GM12878 (cell line): ENCODE measurements at regions not wholly inside any gene's neighbourhood (a gene's known extent, or its start where the extent isn't known, plus 50 kb on each side); places are given as distances from the start of the nearest gene placed in this dataset.

Source experiments
- ATAC-seq: fragments of 200-7000 bp; cut with Tn5 transposase; 3 replicates; pipeline ENCODE4 v1.9.1; 2020; ENCODE audit warnings: mild to moderate bottlenecking, moderate library complexity
- BruUV-seq: library from RNA; stranded (reverse); fragments of 400-500 nt; replicated peaks from 2 replicates; lab custom pipeline; 2021; lab: Mats Ljungman, UMichigan
- CTCF ChIA-PET: fragments of 300-600 bp; sonication (Branson Sonifier 250); formaldehyde crosslinking; extraction: SDS; loops from one replicate; lab custom pipeline; 2021; ENCODE audit warnings: inconsistent platforms; lab: Yijun Ruan, JAX
- POLR2A ChIA-PET: fragments of 350-600 bp; formaldehyde crosslinking; extraction: SDS; loops from one replicate; lab custom pipeline; 2021; ENCODE audit warnings: inconsistent platforms; lab: Charles Lee
- RAD21 ChIA-PET: fragments of 300-600 bp; sonication (Branson Sonifier 250); formaldehyde crosslinking; loops from one replicate; lab custom pipeline; 2023; ENCODE audit warnings: antibody characterized with exemption; ENCODE audit not compliant: unreplicated experiment; lab: Charles Lee
- SMC1A ChIA-PET: fragments of 300-600 bp; sonication (Branson Sonifier 250); formaldehyde crosslinking; loops from one replicate; lab custom pipeline; 2023; ENCODE audit not compliant: unreplicated experiment, uncharacterized antibody; lab: Charles Lee
- DNase-seq: peaks from one replicate; pipeline ENCODE4 v3.0.0-alpha.2; 2011; ENCODE audit warnings: low read depth, low spot score
- FAIRE-seq: peaks from 3 replicates; lab custom pipeline; 2011; peaks lifted over from hg19 to GRCh38; lab: Jason Lieb, UNC
- H2AFZ ChIP-seq: 2 replicates; pipeline ENCODE4 v1.6.0; 2011; ENCODE audit warnings: low read depth, low read length, control low read depth; ENCODE audit not compliant: control insufficient read depth
- H3K27ac ChIP-seq: 2 replicates; pipeline ENCODE4 v1.5.1; 2011; ENCODE audit warnings: control low read depth; ENCODE audit not compliant: control insufficient read depth, insufficient read depth
- H3K27me3 ChIP-seq, 2 experiments: replicated peaks in 1 of 2; 2 replicates each; pipeline versions ENCODE4 v1.6.0 to v1.6.1; 2011; ENCODE audit warnings: low read length in 1 of 2; ENCODE audit not compliant: control insufficient read depth in 2 of 2, insufficient read depth in 2 of 2
- H3K36me3 ChIP-seq, 2 experiments: 2 replicates each; pipeline ENCODE4 v1.5.1; 2011; ENCODE audit warnings: low read length in 1 of 2; ENCODE audit not compliant: control insufficient read depth in 2 of 2, insufficient read depth in 2 of 2
- H3K4me1 ChIP-seq: 2 replicates; pipeline ENCODE4 v1.6.1; 2011; ENCODE audit warnings: mild to moderate bottlenecking, low read length, moderate library complexity, mixed read lengths; ENCODE audit not compliant: control insufficient read depth, insufficient read depth
- H3K4me2 ChIP-seq: 2 replicates; pipeline ENCODE4 v1.6.0; 2011; ENCODE audit warnings: control low read depth; ENCODE audit not compliant: control insufficient read depth, insufficient read depth
- H3K4me3 ChIP-seq: fragments of 200-600 bp; sonication (generic); 2 replicates; pipeline ENCODE4 v1.5.1; 2016
- H3K79me2 ChIP-seq: 2 replicates; pipeline ENCODE4 v1.6.0; 2011; ENCODE audit warnings: low read length; ENCODE audit not compliant: control insufficient read depth, insufficient read depth
- H3K9ac ChIP-seq: 2 replicates; pipeline ENCODE4 v1.8.0; 2011; ENCODE audit warnings: low read length, control low read depth, mixed read lengths; ENCODE audit not compliant: control insufficient read depth, insufficient read depth
- H3K9me3 ChIP-seq: replicated peaks from 3 replicates; pipeline ENCODE4 v1.5.1; 2011; ENCODE audit warnings: mild to moderate bottlenecking, low read length; ENCODE audit not compliant: control insufficient read depth, insufficient read depth
- H4K20me1 ChIP-seq: 2 replicates; pipeline ENCODE4 v1.6.0; 2011; ENCODE audit not compliant: control insufficient read depth, insufficient read depth
- ASH2L ChIP-seq: fragments of 300-600, 200-600 bp; sonication (generic); IDR thresholded peaks from 2 replicates; pipeline ENCODE4 v1.6.1; 2017; ENCODE audit warnings: low read depth, mild to moderate bottlenecking, borderline replicate concordance
- ATF7 ChIP-seq: fragments of 450-650 bp; IDR thresholded peaks from 2 replicates; pipeline ENCODE4 v1.6.1; 2016; ENCODE audit warnings: low read depth, mild to moderate bottlenecking
- BACH1 ChIP-seq: fragments of 450-650 bp; IDR thresholded peaks from 2 replicates; pipeline ENCODE4 v1.6.1; 2017; ENCODE audit warnings: mild to moderate bottlenecking, borderline replicate concordance
- EGR1 ChIP-seq, 2 experiments: IDR thresholded peaks; 1 replicate in 1 of 2; 2 replicates in 1 of 2; pipeline ENCODE4 v1.6.1; 2011 to 2012; ENCODE audit warnings: low read depth in 2 of 2, low read length in 2 of 2, borderline replicate concordance in 1 of 2, mild to moderate bottlenecking in 1 of 2, moderate library complexity in 1 of 2
- ETV6 ChIP-seq, 2 experiments: fragments of 450-650 bp in 1 of 2; IDR thresholded peaks in 1 of 2; conservative IDR thresholded peaks in 1 of 2; 2 replicates each; pipeline ENCODE4 v1.6.1; 2014; ENCODE audit warnings: antibody characterized with exemption in 1 of 2, borderline replicate concordance in 1 of 2, low read depth in 1 of 2, mild to moderate bottlenecking in 1 of 2, moderate library complexity in 1 of 2
- FOXK2 ChIP-seq: fragments of 450-650 bp; IDR thresholded peaks from 2 replicates; pipeline ENCODE4 v1.6.1; 2017; ENCODE audit warnings: mild to moderate bottlenecking, moderate library complexity
- FOXM1 ChIP-seq: IDR thresholded peaks from 2 replicates; pipeline ENCODE4 v1.6.1; 2012; ENCODE audit warnings: low read depth, mild to moderate bottlenecking, inconsistent platforms, low read length, moderate library complexity
- KLF5 ChIP-seq: fragments of 450-650 bp; IDR thresholded peaks from 2 replicates; pipeline ENCODE4 v1.6.1; 2014; ENCODE audit warnings: mild to moderate bottlenecking; ENCODE audit not compliant: partially characterized antibody
- LARP7 ChIP-seq: fragments of 450-650 bp; IDR thresholded peaks from 2 replicates; pipeline ENCODE4 v1.6.1; 2017; ENCODE audit warnings: mild to moderate bottlenecking
- NKRF ChIP-seq: fragments of 450-650 bp; conservative IDR thresholded peaks from 2 replicates; pipeline ENCODE4 v1.6.1; 2017; ENCODE audit warnings: mild to moderate bottlenecking, moderate library complexity
- POLR2AphosphoS2 ChIP-seq: IDR thresholded peaks from 2 replicates; pipeline ENCODE4 v1.6.1; 2011; ENCODE audit warnings: low read depth, mild to moderate bottlenecking, low read length, improper control_type of control experiment, moderate library complexity
- SMAD5 ChIP-seq: IDR thresholded peaks from 2 replicates; pipeline ENCODE4 v1.6.1; 2016; ENCODE audit warnings: antibody characterized with exemption, low read depth
- SMARCA5 ChIP-seq: fragments of 450-650 bp; IDR thresholded peaks from 2 replicates; pipeline ENCODE4 v1.6.1; 2017; ENCODE audit warnings: mild to moderate bottlenecking
- SP1 ChIP-seq: IDR thresholded peaks from one replicate; pipeline ENCODE4 v1.6.1; 2011; ENCODE audit warnings: low read depth, low read length
- SPI1 ChIP-seq: IDR thresholded peaks from 2 replicates; pipeline ENCODE4 v1.6.1; 2011; ENCODE audit warnings: low read depth, mild to moderate bottlenecking, low read length, moderate library complexity, borderline replicate concordance; ENCODE audit not compliant: insufficient read depth
- ZSCAN29 ChIP-seq: fragments of 450-650 bp; IDR thresholded peaks from 2 replicates; pipeline ENCODE4 v1.6.1; 2017; ENCODE audit warnings: mild to moderate bottlenecking, moderate library complexity
- WGBS: methylation state at CpG from one replicate; pipeline ENCODE4 v1.1.6; 2016; ENCODE audit warnings: low lambda C conversion rate; ENCODE audit not compliant: insufficient replicate concordance, insufficient coverage; ENCODE audit errors: missing lambda C conversion rate; 5-methylcytosine and 5-hydroxymethylcytosine counted together
- in situ Hi-C: fragments of 300-500 bp; cut with MboI; formaldehyde crosslinking; loops from 9 replicates; pipeline ENCODE4 v1.14.3; 2018; ENCODE audit warnings: mixed read lengths
- intact Hi-C: fragments of 100-400 bp; cut with micrococcal nuclease; formaldehyde crosslinking; loops from one replicate; pipeline ENCODE4 v1.14.2; 2022; ENCODE audit not compliant: unreplicated experiment
- TF ChIP-seq, protein P1 (sequence below): IDR thresholded peaks from 2 replicates; pipeline ENCODE4 v1.6.1; 2011; ENCODE audit warnings: borderline replicate concordance, low read depth, mild to moderate bottlenecking, moderate library complexity, mixed read lengths, low read length; ENCODE audit not compliant: insufficient read depth; ENCODE audit errors: extremely low read length
- TF ChIP-seq, protein P2 (sequence below): fragments of 450-650 bp; IDR thresholded peaks from 2 replicates; pipeline ENCODE4 v1.6.1; 2018; ENCODE audit warnings: borderline replicate concordance, mild to moderate bottlenecking; ENCODE audit not compliant: partially characterized antibody
- TF ChIP-seq, protein P3 (sequence below): fragments of 450-650 bp; IDR thresholded peaks from 2 replicates; pipeline ENCODE4 v1.6.1; 2014; ENCODE audit warnings: mild to moderate bottlenecking

GRCh38 chr15:47908486-47908885 is 191.2 kb downstream of the SEMA6D start:
- no peaks in the 10 kb centered on the region for H3K4me1 ChIP-seq
- ATAC-seq: no peak
- ChIA-PET POLR2A (no interaction called here), RAD21 (no interaction called here), SMC1A (no interaction called here), CTCF (no interaction called here)
- H3K27me3 ChIP-seq: no peaks in the 10 kb centered on the region; a peak in 1 of 4 replicates
- no peaks in the 10 kb centered on the region for H3K36me3 ChIP-seq
- FAIRE-seq: no peak
- intact Hi-C loops: no loop called here
- no peaks in the 10 kb centered on the region for H3K79me2 ChIP-seq
- no peak overlapping the region for H3K9ac ChIP-seq
- no peak overlapping the region for H2AFZ ChIP-seq
- DNase-seq: no peak
- BruUV-seq: no TSS peak
- H3K9me3 ChIP-seq: no peaks in the 10 kb centered on the region; the same call in 2 of the 3 replicates
- H3K4me3 ChIP-seq: no peak overlapping the region
- H3K4me2 ChIP-seq: no peak overlapping the region
- no peak overlapping the region for H3K27ac ChIP-seq
- in situ Hi-C loops: no loop called here
- 0% methylated on average over 1 of the region's 1 CpG for WGBS
- no peaks in the 10 kb centered on the region for H4K20me1 ChIP-seq
- TF ChIP-seq SP1: no peak
- TF ChIP-seq KLF5: no peak
- TF ChIP-seq, protein P1, sequence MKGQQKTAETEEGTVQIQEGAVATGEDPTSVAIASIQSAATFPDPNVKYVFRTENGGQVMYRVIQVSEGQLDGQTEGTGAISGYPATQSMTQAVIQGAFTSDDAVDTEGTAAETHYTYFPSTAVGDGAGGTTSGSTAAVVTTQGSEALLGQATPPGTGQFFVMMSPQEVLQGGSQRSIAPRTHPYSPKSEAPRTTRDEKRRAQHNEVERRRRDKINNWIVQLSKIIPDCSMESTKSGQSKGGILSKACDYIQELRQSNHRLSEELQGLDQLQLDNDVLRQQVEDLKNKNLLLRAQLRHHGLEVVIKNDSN: no peak
- TF ChIP-seq LARP7: no peak
- no peak for TF ChIP-seq BACH1
- no peak for TF ChIP-seq SMAD5
- no peak for TF ChIP-seq SMARCA5
- no peak for TF ChIP-seq ZSCAN29
- no peak for TF ChIP-seq NKRF
- TF ChIP-seq, protein P2, sequence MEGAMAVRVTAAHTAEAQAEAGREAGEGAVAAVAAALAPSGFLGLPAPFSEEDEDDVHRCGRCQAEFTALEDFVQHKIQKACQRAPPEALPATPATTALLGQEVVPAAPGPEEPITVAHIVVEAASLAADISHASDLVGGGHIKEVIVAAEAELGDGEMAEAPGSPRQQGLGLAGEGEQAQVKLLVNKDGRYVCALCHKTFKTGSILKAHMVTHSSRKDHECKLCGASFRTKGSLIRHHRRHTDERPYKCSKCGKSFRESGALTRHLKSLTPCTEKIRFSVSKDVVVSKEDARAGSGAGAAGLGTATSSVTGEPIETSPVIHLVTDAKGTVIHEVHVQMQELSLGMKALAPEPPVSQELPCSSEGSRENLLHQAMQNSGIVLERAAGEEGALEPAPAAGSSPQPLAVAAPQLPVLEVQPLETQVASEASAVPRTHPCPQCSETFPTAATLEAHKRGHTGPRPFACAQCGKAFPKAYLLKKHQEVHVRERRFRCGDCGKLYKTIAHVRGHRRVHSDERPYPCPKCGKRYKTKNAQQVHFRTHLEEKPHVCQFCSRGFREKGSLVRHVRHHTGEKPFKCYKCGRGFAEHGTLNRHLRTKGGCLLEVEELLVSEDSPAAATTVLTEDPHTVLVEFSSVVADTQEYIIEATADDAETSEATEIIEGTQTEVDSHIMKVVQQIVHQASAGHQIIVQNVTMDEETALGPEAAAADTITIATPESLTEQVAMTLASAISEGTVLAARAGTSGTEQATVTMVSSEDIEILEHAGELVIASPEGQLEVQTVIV: no peak
- TF ChIP-seq ETV6 (conservative IDR thresholded peaks at IDR 0.05 in 1 of 2, IDR thresholded peaks at IDR 0.05 in 1 of 2; ENCODE audit: borderline replicate concordance in 1 of 2, low read depth in 1 of 2): no peak
- no peak for TF ChIP-seq FOXK2
- TF ChIP-seq, protein P3, sequence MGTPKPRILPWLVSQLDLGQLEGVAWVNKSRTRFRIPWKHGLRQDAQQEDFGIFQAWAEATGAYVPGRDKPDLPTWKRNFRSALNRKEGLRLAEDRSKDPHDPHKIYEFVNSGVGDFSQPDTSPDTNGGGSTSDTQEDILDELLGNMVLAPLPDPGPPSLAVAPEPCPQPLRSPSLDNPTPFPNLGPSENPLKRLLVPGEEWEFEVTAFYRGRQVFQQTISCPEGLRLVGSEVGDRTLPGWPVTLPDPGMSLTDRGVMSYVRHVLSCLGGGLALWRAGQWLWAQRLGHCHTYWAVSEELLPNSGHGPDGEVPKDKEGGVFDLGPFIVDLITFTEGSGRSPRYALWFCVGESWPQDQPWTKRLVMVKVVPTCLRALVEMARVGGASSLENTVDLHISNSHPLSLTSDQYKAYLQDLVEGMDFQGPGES: no peak
- no peak for TF ChIP-seq POLR2AphosphoS2
- no peak for TF ChIP-seq FOXM1
- no peak for TF ChIP-seq EGR1 (IDR thresholded peaks at IDR 0.05; ENCODE audit: borderline replicate concordance in 1 of 2, low read depth in 2 of 2, low read length in 2 of 2)
- no peak for TF ChIP-seq ATF7
- no peak for TF ChIP-seq ASH2L
- TF ChIP-seq SPI1: no peak
